K562 (cell line): ENCODE measurements at regions not wholly inside any gene's neighbourhood (a gene's known extent, or its start where the extent isn't known, plus 50 kb on each side); places are given as distances from the start of the nearest gene placed in this dataset.

Experiments
- ATAC-seq: fragments of 200-7000 bp; cut with Tn5 transposase; 3 replicates; pipeline ENCODE4 v1.9.1; 2020; ENCODE audit warnings: moderate library complexity
- BruUV-seq: library from RNA; stranded (reverse); fragments of 400-500 nt; replicated peaks from 2 replicates; lab custom pipeline; 2021; lab: Mats Ljungman, UMichigan
- CTCF ChIA-PET: fragments of 300-600 bp; formaldehyde crosslinking; extraction: SDS; loops from one replicate; lab custom pipeline; 2021; ENCODE audit warnings: low intra/inter-chr PET ratio; lab: Yijun Ruan, JAX
- POLR2A ChIA-PET: fragments of 300-600, 350-650 bp; sonication (Branson Sonifier 250); formaldehyde crosslinking; extraction: SDS; loops from one replicate; lab custom pipeline; 2021; ENCODE audit warnings: antibody characterized with exemption, inconsistent platforms; lab: Yijun Ruan, JAX
- DNase-seq, 4 experiments: peaks; one replicate each; pipeline versions ENCODE4 v3.0.0 to v3.0.0-alpha.2; 2011 to 2018; ENCODE audit warnings: low spot score in 3 of 4, mixed read lengths in 3 of 4; ENCODE audit errors: extremely low read depth in 1 of 4
- FAIRE-seq: peaks from 2 replicates; lab custom pipeline; 2011; peaks lifted over from hg19 to GRCh38; lab: Jason Lieb, UNC
- H2AFZ ChIP-seq: 2 replicates; pipeline ENCODE4 v1.6.0; 2011; ENCODE audit warnings: low read depth, low read length, control low read depth, inconsistent platforms
- H3K27ac ChIP-seq: fragments of 200-600 bp; 3 replicates; pipeline ENCODE4 v1.8.0; 2011; ENCODE audit warnings: low read depth, mild to moderate bottlenecking, control low read depth, inconsistent platforms, low read length, moderate library complexity, mixed read lengths; ENCODE audit errors: extremely low read depth
- H3K27me3 ChIP-seq, 2 experiments: fragments of 300-600 bp in 1 of 2; 2 replicates in 1 of 2; 3 replicates in 1 of 2; pipeline versions ENCODE4 v1.6.0 to v1.8.0; 2011; ENCODE audit warnings: inconsistent platforms in 2 of 2, low read length in 2 of 2, mild to moderate bottlenecking in 1 of 2, mixed read lengths in 1 of 2, moderate library complexity in 1 of 2; ENCODE audit not compliant: control insufficient read depth in 2 of 2, insufficient read depth in 2 of 2
- H3K36me3 ChIP-seq: fragments of 300-600 bp; 3 replicates; pipeline ENCODE4 v1.8.0; 2011; ENCODE audit warnings: mild to moderate bottlenecking, low read length, inconsistent platforms; ENCODE audit not compliant: control insufficient read depth, insufficient read depth
- H3K4me1 ChIP-seq, 2 experiments: fragments of 200-600 bp in 1 of 2; replicated peaks in 1 of 2; 2 replicates in 1 of 2; 3 replicates in 1 of 2; pipeline versions ENCODE4 v1.5.1 to v1.8.0; 2011; ENCODE audit warnings: inconsistent platforms in 2 of 2, low read length in 2 of 2, mild to moderate bottlenecking in 1 of 2, mixed read lengths in 1 of 2, moderate library complexity in 1 of 2; ENCODE audit not compliant: control insufficient read depth in 2 of 2, insufficient read depth in 2 of 2
- H3K4me2 ChIP-seq: 2 replicates; pipeline ENCODE4 v1.6.1; 2011; ENCODE audit warnings: low read length, control low read depth, inconsistent platforms, mixed read lengths; ENCODE audit not compliant: insufficient read depth
- H3K4me3 ChIP-seq: fragments of 200-600 bp; sonication (generic), shearing (Covaris generic); 2 replicates; pipeline ENCODE4 v1.5.1; 2016; ENCODE audit warnings: control low read depth, inconsistent platforms
- H3K79me2 ChIP-seq: fragments of 200-600 bp; 3 replicates; pipeline ENCODE4 v1.8.0; 2011; ENCODE audit warnings: low read length, inconsistent platforms; ENCODE audit not compliant: control insufficient read depth, insufficient read depth
- H3K9ac ChIP-seq, 2 experiments: 2 replicates each; pipeline versions ENCODE4 v1.6.0 to v1.6.1; 2011; ENCODE audit warnings: low read depth in 2 of 2, low read length in 2 of 2, control low read depth in 1 of 2, inconsistent platforms in 1 of 2, mild to moderate bottlenecking in 1 of 2, mixed read lengths in 1 of 2; ENCODE audit not compliant: insufficient read depth in 1 of 2
- H3K9me1 ChIP-seq: one replicate; pipeline ENCODE4 v1.6.0; 2011; ENCODE audit warnings: inconsistent platforms, mild to moderate bottlenecking, low read length, moderate library complexity; ENCODE audit not compliant: control insufficient read depth, insufficient read depth
- H3K9me3 ChIP-seq: replicated peaks from 2 replicates; pipeline ENCODE4 v1.5.1; 2011; ENCODE audit warnings: low read depth, low read length, inconsistent platforms; ENCODE audit not compliant: control insufficient read depth, insufficient read depth
- H4K20me1 ChIP-seq: replicated peaks from 2 replicates; pipeline ENCODE4 v1.6.1; 2011; ENCODE audit warnings: low read length, inconsistent platforms, mixed read lengths; ENCODE audit not compliant: control insufficient read depth, insufficient read depth
- CXXC5 ChIP-seq: fragments of 250-450 bp; sonication (Bioruptor Pico); IDR thresholded peaks from 2 replicates; pipeline ENCODE4 v1.8.0; 2022; ENCODE audit warnings: inconsistent platforms, mild to moderate bottlenecking, moderate library complexity
- KLF13 ChIP-seq: fragments of 450-650 bp; IDR thresholded peaks from 2 replicates; pipeline ENCODE4 v1.6.1; 2016; ENCODE audit warnings: missing genetic modification characterization, low read depth, mild to moderate bottlenecking, missing compliant biosample characterization, moderate library complexity, borderline replicate concordance
- NR2F6 ChIP-seq: fragments of 450-650 bp; formaldehyde crosslinking; IDR thresholded peaks from 2 replicates; pipeline ENCODE4 v1.4.0; 2020; ENCODE audit warnings: mild to moderate bottlenecking
- PKNOX1 ChIP-seq: fragments of 450-650 bp; IDR thresholded peaks from 2 replicates; pipeline ENCODE4 v1.6.1; 2016
- POLR2B ChIP-seq: fragments of 450-650 bp; IDR thresholded peaks from 2 replicates; pipeline ENCODE4 v1.6.1; 2018; ENCODE audit warnings: low read depth; ENCODE audit not compliant: partially characterized antibody
- TRIM28 ChIP-seq: fragments of 450-650 bp; IDR thresholded peaks from 2 replicates; pipeline ENCODE4 v1.6.1; 2017
- XRCC5 ChIP-seq: fragments of 200-400 bp; formaldehyde crosslinking; IDR thresholded peaks from 2 replicates; pipeline ENCODE4 v1.6.1; 2017; ENCODE audit warnings: low read depth, mild to moderate bottlenecking, low read length
- ZNF232 ChIP-seq: sonication (generic); formaldehyde crosslinking; IDR thresholded peaks from 2 replicates; pipeline ENCODE4 v1.8.0; 2022; ENCODE audit warnings: mild to moderate bottlenecking, missing genetic modification reagents
- ZNF431 ChIP-seq: sonication (generic); formaldehyde crosslinking; IDR thresholded peaks from 2 replicates; pipeline ENCODE4 v1.8.0; 2022; ENCODE audit warnings: mild to moderate bottlenecking, missing genetic modification reagents
- ZNF830 ChIP-seq: fragments of 250-450 bp; sonication (Bioruptor Pico); IDR thresholded peaks from 2 replicates; pipeline ENCODE4 v1.5.0; 2021; ENCODE audit warnings: mild to moderate bottlenecking
- WGBS: fragments of 100-300 bp; shearing (Covaris generic); methylation state at CpG from one replicate; pipeline ENCODE4 v1.1.6; 2016; ENCODE audit warnings: low coverage, mixed read lengths; ENCODE audit not compliant: insufficient coverage; ENCODE audit errors: missing lambda C conversion rate; 5-methylcytosine and 5-hydroxymethylcytosine counted together
- in situ Hi-C: fragments of 300-500 bp; cut with MboI; formaldehyde crosslinking; loops from 4 replicates; pipeline ENCODE4 v1.15.0; 2018; ENCODE audit warnings: inconsistent platforms, mixed read lengths
- intact Hi-C: fragments of 100-400 bp; cut with micrococcal nuclease; formaldehyde crosslinking; loops from 2 replicates; pipeline ENCODE4 v1.14.2; 2022
- TF ChIP-seq, protein P1 (sequence below): fragments of 250-450 bp; sonication (Bioruptor Pico); IDR thresholded peaks from 2 replicates; pipeline ENCODE4 v1.4.0; 2020

DNA sequence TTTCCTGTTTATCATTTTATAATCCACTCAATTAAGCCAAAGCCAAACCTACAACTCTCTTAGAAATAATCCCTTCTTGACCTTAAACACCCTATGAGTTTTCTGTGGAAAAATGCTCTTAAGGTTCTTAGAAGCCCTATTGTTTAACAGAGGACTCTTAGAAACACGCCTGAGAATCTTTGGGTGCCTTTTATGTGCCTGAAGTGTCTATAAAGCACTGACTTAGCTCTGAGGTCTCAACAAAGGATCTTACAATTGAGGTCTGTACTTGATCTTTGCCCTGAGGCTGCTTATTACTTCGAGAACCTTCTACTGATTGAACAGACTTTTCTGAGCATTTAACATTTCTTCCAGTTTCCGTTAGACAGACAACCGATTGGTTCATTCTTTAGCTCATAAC lies 353.3 kb upstream of the SORCS1 start:
- Histone ChIP-seq H3K9me1 (no peaks in the 10 kb centered on the region), H3K4me1 (no peaks in the 10 kb centered on the region), H2AFZ (no peak overlapping the region), H3K9me3 (no peaks in the 10 kb centered on the region), H3K27me3 (no peaks in the 10 kb centered on the region), H3K4me3 (no peak overlapping the region), H3K4me2 (no peak overlapping the region), H3K9ac (no peak overlapping the region), H3K79me2 (no peaks in the 10 kb centered on the region), H3K36me3 (no peaks in the 10 kb centered on the region), H3K27ac (no peak overlapping the region), H4K20me1 (no peaks in the 10 kb centered on the region)
- TF ChIP-seq KLF13 (no peak), ZNF232 (CRISPR knock-in tag) (no peak), ZNF431 (CRISPR knock-in tag) (no peak), POLR2B (no peak), CXXC5 (no peak), TRIM28 (no peak), PKNOX1 (no peak), XRCC5 (no peak), NR2F6 (CRISPR knock-in tag) (no peak), ZNF830 (CRISPR knock-in tag) (no peak)
- TF ChIP-seq, protein P1, sequence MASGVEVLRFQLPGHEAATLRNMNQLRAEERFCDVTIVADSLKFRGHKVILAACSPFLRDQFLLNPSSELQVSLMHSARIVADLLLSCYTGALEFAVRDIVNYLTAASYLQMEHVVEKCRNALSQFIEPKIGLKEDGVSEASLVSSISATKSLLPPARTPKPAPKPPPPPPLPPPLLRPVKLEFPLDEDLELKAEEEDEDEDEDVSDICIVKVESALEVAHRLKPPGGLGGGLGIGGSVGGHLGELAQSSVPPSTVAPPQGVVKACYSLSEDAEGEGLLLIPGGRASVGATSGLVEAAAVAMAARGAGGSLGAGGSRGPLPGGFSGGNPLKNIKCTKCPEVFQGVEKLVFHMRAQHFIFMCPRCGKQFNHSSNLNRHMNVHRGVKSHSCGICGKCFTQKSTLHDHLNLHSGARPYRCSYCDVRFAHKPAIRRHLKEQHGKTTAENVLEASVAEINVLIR (CRISPR knock-in tag): no peak
- WGBS: 1% methylated on average over 4 of the region's 4 CpGs
- intact Hi-C loops: no loop called here
- no peak for DNase-seq
- CTCF ChIA-PET: no interaction called here
- BruUV-seq: no TSS peak
- POLR2A ChIA-PET: no interaction called here
- no peak for FAIRE-seq
- in situ Hi-C loops: no loop called here
- no peak for ATAC-seq
